ENCODE measurements at regions not wholly inside any gene's neighbourhood (a gene's known extent, or its start where the extent isn't known, plus 50 kb on each side); places are given as distances from the start of the nearest gene placed in this dataset.

DNA sequence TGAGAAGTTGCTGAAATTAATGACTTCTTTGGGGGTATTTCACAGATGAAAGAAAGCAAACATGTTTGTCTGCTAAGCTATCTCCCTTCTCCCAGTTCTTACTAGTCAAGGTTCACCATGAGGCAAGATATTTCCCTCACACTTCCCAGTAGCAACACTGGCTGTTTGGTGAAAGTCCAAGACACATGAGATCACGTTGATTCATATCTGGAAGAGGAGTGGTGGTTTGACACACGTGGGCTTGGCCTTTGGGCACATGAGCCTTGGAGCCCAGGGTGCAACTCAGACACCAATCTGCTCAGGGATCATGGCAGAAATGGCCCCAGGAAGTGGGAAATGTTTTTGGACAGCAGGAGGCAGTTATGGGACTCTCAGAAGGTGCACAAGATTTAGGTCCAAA lies 66.1 kb upstream of the APCDD1 start:
- Histone ChIP-seq H3K4me2 (ENCODE audit: control insufficient read depth, extremely low read depth, insufficient read depth, low read depth, low read length) (no peak overlapping the region), H3K79me2 (ENCODE audit: control insufficient read depth, insufficient read depth, low read length) (no peaks in the 10 kb centered on the region), H3K9me3 (ENCODE audit: control insufficient read depth, low read depth, low read length) (no peaks in the 10 kb centered on the region), H3K27me3 (ENCODE audit: control insufficient read depth, extremely low read depth, insufficient read depth, low read length) (no peaks in the 10 kb centered on the region), H3K4me3 (ENCODE audit: control insufficient read depth in 2 of 3, extremely low read depth in 1 of 3, insufficient read depth in 2 of 3, low read depth in 1 of 3, low read length in 3 of 3) (no peak overlapping the region), H3K36me3 (ENCODE audit: control insufficient read depth in 2 of 2, extremely low read depth in 1 of 2, insufficient read depth in 2 of 2, low read length in 2 of 2) (no peaks in the 10 kb centered on the region), H3K4me1 (ENCODE audit: control insufficient read depth, extremely low read depth, insufficient read depth, low read length) (no peaks in the 10 kb centered on the region), H3K9ac (ENCODE audit: control insufficient read depth, extremely low read depth, insufficient read depth, low read length) (no peak overlapping the region), H3K27ac (ENCODE audit: control insufficient read depth, insufficient read depth, low read length) (no peak overlapping the region), H2AFZ (ENCODE audit: control insufficient read depth, low read length) (no peak overlapping the region), H4K20me1 (ENCODE audit: control insufficient read depth, extremely low read depth, insufficient read depth, low read length) (no peaks in the 10 kb centered on the region), H3K9me1 (ENCODE audit: control insufficient read depth, extremely low read depth, insufficient read depth, low read length) (no peaks in the 10 kb centered on the region)
- no peak for DNase-seq (ENCODE audit: low read depth, low spot score)
- FAIRE-seq = no peak
- dilution Hi-C loops (cut with MboI; ENCODE audit: extremely low pct_ligation_motif_present, low sequenced_read_pairs) = no loop called here
- TF ChIP-seq EZH2 (IDR thresholded peaks at IDR 0.05; ENCODE audit: low read length) = no peak
- TF ChIP-seq, protein P1, sequence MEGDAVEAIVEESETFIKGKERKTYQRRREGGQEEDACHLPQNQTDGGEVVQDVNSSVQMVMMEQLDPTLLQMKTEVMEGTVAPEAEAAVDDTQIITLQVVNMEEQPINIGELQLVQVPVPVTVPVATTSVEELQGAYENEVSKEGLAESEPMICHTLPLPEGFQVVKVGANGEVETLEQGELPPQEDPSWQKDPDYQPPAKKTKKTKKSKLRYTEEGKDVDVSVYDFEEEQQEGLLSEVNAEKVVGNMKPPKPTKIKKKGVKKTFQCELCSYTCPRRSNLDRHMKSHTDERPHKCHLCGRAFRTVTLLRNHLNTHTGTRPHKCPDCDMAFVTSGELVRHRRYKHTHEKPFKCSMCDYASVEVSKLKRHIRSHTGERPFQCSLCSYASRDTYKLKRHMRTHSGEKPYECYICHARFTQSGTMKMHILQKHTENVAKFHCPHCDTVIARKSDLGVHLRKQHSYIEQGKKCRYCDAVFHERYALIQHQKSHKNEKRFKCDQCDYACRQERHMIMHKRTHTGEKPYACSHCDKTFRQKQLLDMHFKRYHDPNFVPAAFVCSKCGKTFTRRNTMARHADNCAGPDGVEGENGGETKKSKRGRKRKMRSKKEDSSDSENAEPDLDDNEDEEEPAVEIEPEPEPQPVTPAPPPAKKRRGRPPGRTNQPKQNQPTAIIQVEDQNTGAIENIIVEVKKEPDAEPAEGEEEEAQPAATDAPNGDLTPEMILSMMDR (optimal IDR thresholded peaks at IDR 0.05 in 1 of 3, IDR thresholded peaks at IDR 0.05 in 1 of 3, conservative IDR thresholded peaks at IDR 0.05 in 1 of 3; ENCODE audit: extremely low read depth in 1 of 3, insufficient read depth in 2 of 3, low read length in 3 of 3) = no peak

DNA sequence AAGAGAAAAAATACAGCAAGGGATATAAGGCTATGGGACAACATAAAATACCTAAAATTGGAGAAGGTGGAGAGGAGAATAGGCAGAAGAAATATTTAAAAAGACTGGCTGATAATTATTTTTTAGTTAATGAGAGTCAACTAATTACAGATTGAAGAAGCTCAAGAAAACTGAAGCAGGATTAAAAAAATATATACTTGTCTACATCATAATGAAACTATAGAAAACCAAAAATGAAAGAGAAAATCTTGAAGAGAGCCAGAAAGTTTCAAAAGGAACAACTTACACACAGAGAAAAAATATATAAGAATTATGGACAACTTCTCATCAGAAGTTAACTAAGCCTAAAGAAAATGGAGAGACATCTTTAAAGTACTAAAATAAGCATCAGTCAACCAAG lies 62.9 kb upstream of the APCDD1 start:
- Histone ChIP-seq H3K4me2 (ENCODE audit: control insufficient read depth, extremely low read depth, insufficient read depth, low read depth, low read length) (no peak overlapping the region), H3K27ac (ENCODE audit: control insufficient read depth, insufficient read depth, low read length) (no peak overlapping the region), H3K36me3 (ENCODE audit: control insufficient read depth in 2 of 2, extremely low read depth in 1 of 2, insufficient read depth in 2 of 2, low read length in 2 of 2) (no peaks in the 10 kb centered on the region), H3K9me3 (ENCODE audit: control insufficient read depth, low read depth, low read length) (no peaks in the 10 kb centered on the region), H3K79me2 (ENCODE audit: control insufficient read depth, insufficient read depth, low read length) (no peaks in the 10 kb centered on the region), H2AFZ (ENCODE audit: control insufficient read depth, low read length) (no peak overlapping the region), H4K20me1 (ENCODE audit: control insufficient read depth, extremely low read depth, insufficient read depth, low read length) (no peaks in the 10 kb centered on the region), H3K4me3 (ENCODE audit: control insufficient read depth in 2 of 3, extremely low read depth in 1 of 3, insufficient read depth in 2 of 3, low read depth in 1 of 3, low read length in 3 of 3) (no peak overlapping the region), H3K4me1 (ENCODE audit: control insufficient read depth, extremely low read depth, insufficient read depth, low read length) (no peaks in the 10 kb centered on the region), H3K9ac (ENCODE audit: control insufficient read depth, extremely low read depth, insufficient read depth, low read length) (no peak overlapping the region), H3K9me1 (ENCODE audit: control insufficient read depth, extremely low read depth, insufficient read depth, low read length) (no peaks in the 10 kb centered on the region), H3K27me3 (ENCODE audit: control insufficient read depth, extremely low read depth, insufficient read depth, low read length) (no peaks in the 10 kb centered on the region)
- DNase-seq (ENCODE audit: low read depth, low spot score) (no peak), FAIRE-seq (no peak)
- TF ChIP-seq, protein P1 (optimal IDR thresholded peaks at IDR 0.05 in 1 of 3, IDR thresholded peaks at IDR 0.05 in 1 of 3, conservative IDR thresholded peaks at IDR 0.05 in 1 of 3; ENCODE audit: extremely low read depth in 1 of 3, insufficient read depth in 2 of 3, low read length in 3 of 3) = no peak
- no peak for TF ChIP-seq EZH2 (IDR thresholded peaks at IDR 0.05; ENCODE audit: low read length)
- dilution Hi-C loops (cut with MboI; ENCODE audit: extremely low pct_ligation_motif_present, low sequenced_read_pairs) = no loop called here

Data from keratinocyte (primary cell).